Gastroesophageal sphincter (tissue), 3 donors: ENCODE measurements at regions not wholly inside any gene's neighbourhood (a gene's known extent, or its start where the extent isn't known, plus 50 kb on each side); places are given as distances from the start of the nearest gene placed in this dataset.

Experiments
- POLR2AphosphoS5 ChIP-seq: sonication (generic); formaldehyde crosslinking; IDR thresholded peaks from one replicate; pipeline ENCODE4 v1.6.1; 2017; ENCODE audit warnings: antibody characterized with exemption
- TF ChIP-seq, protein P1 (sequence below), 4 experiments: fragments of 200-600 bp in 2 of 4; fragments of 450-650 bp in 2 of 4; sonication (generic) in 1 of 4; IDR thresholded peaks; one replicate each; pipeline ENCODE4 v1.5.1; 2017 to 2019; ENCODE audit warnings: antibody characterized with exemption in 4 of 4, mild to moderate bottlenecking in 2 of 4, moderate library complexity in 2 of 4

DNA sequence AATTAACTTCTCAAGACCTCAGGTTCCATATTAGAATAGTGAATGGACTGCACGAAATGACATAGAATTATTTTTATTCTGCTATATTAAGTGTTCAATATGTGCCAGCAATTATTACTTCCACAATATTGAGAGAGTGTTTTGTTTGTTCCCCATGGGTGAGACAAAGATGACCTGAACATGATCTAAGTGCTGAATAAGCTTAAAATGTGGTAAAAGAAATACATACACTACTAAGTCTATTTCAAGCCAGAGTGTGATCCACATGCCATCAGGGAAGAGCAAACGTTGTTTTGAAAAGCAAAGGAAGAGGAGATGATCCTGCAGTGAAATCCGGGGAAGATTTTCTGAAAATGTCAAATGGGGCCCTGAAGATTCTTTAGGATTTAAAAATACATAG, 59.8 kb upstream of the RUNX1 start:
- TF ChIP-seq, protein P1, sequence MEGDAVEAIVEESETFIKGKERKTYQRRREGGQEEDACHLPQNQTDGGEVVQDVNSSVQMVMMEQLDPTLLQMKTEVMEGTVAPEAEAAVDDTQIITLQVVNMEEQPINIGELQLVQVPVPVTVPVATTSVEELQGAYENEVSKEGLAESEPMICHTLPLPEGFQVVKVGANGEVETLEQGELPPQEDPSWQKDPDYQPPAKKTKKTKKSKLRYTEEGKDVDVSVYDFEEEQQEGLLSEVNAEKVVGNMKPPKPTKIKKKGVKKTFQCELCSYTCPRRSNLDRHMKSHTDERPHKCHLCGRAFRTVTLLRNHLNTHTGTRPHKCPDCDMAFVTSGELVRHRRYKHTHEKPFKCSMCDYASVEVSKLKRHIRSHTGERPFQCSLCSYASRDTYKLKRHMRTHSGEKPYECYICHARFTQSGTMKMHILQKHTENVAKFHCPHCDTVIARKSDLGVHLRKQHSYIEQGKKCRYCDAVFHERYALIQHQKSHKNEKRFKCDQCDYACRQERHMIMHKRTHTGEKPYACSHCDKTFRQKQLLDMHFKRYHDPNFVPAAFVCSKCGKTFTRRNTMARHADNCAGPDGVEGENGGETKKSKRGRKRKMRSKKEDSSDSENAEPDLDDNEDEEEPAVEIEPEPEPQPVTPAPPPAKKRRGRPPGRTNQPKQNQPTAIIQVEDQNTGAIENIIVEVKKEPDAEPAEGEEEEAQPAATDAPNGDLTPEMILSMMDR (IDR thresholded peaks at IDR 0.05): no peak
- TF ChIP-seq POLR2AphosphoS5: no peak
